Nephron (organoid): ENCODE measurements at regions not wholly inside any gene's neighbourhood (a gene's known extent, or its start where the extent isn't known, plus 50 kb on each side); places are given as distances from the start of the nearest gene placed in this dataset.

Experiments
- H3K27ac Mint-ChIP-seq, 3 experiments: 2 replicates each; pipeline ENCODE4 v1.8.0; 2020; ENCODE audit warnings: mixed read lengths in 3 of 3, mild to moderate bottlenecking in 2 of 3, moderate library complexity in 1 of 3
- H3K27me3 Mint-ChIP-seq: 2 replicates; pipeline ENCODE4 v1.8.0; 2021; ENCODE audit warnings: low read depth, mild to moderate bottlenecking, moderate library complexity, mixed read lengths
- H3K36me3 Mint-ChIP-seq: 2 replicates; pipeline ENCODE4 v1.8.0; 2020; ENCODE audit warnings: low read depth, mixed read lengths
- H3K4me1 Mint-ChIP-seq: 2 replicates; pipeline ENCODE4 v1.8.0; 2020; ENCODE audit warnings: mixed read lengths
- H3K4me3 Mint-ChIP-seq, 3 experiments: 2 replicates each; pipeline ENCODE4 v1.8.0; 2020; ENCODE audit warnings: mild to moderate bottlenecking in 3 of 3, mixed read lengths in 3 of 3, moderate library complexity in 2 of 3
- H3K9me3 Mint-ChIP-seq: 2 replicates; pipeline ENCODE4 v1.8.0; 2020; ENCODE audit warnings: mixed read lengths
- TF ChIP-seq, protein P1 (sequence below), 3 experiments: fragments of 200-600 bp; sonication (generic); IDR thresholded peaks; one replicate each; pipeline ENCODE4 v1.5.0; 2021; ENCODE audit warnings: antibody characterized with exemption in 3 of 3; ENCODE audit not compliant: unreplicated experiment in 3 of 3

DNA sequence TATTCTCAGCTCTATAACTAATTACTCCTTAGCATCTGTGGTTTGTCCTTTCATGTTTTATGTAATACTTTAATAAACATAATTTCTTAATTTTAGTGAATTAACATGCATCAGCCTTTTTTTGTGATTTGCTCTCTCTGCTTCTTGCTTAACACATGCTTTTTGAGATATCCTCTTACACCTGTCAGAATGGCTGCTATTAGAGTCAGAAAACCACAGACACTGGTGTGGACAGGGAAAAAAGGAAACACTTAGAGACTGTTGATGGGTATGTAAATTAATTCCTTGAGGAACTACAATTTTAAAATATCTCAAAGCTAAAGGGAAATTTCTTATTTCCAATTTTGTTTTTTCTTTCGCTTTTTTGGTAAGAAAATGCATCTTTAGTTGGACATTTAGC lies 549.0 kb downstream of the ZNF804A start:
- no peak overlapping the region for H3K4me3 Mint-ChIP-seq
- peaks cover 5% of the 10 kb centered on the region for H3K4me1 Mint-ChIP-seq
- no peaks in the 10 kb centered on the region for H3K36me3 Mint-ChIP-seq
- H3K27me3 Mint-ChIP-seq: no peaks in the 10 kb centered on the region
- TF ChIP-seq, protein P1, sequence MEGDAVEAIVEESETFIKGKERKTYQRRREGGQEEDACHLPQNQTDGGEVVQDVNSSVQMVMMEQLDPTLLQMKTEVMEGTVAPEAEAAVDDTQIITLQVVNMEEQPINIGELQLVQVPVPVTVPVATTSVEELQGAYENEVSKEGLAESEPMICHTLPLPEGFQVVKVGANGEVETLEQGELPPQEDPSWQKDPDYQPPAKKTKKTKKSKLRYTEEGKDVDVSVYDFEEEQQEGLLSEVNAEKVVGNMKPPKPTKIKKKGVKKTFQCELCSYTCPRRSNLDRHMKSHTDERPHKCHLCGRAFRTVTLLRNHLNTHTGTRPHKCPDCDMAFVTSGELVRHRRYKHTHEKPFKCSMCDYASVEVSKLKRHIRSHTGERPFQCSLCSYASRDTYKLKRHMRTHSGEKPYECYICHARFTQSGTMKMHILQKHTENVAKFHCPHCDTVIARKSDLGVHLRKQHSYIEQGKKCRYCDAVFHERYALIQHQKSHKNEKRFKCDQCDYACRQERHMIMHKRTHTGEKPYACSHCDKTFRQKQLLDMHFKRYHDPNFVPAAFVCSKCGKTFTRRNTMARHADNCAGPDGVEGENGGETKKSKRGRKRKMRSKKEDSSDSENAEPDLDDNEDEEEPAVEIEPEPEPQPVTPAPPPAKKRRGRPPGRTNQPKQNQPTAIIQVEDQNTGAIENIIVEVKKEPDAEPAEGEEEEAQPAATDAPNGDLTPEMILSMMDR (IDR thresholded peaks at IDR 0.05; ENCODE audit: unreplicated experiment in 3 of 3): no peak
- no peak overlapping the region for H3K27ac Mint-ChIP-seq
- H3K9me3 Mint-ChIP-seq: no peaks in the 10 kb centered on the region

DNA sequence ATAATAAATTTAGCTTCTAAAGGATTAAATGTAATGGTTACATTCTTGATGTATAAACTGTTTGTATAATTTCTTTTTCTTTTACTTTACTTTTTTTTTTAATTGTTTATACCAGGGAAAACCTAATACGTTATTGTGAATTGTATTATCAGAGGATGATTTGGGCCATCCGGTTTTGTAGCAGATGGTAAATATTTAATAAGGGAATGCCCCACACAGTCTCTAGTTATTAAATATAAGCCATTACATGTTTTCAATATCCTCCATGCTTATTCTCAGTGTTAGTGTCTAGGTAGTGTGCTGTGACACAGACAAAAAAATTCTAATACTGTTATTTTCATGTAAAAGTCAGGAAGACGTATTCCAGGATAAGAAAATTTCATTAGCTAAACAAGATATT lies 553.9 kb downstream of the ZNF804A start:
- H3K4me1 Mint-ChIP-seq: no peaks in the 10 kb centered on the region
- H3K36me3 Mint-ChIP-seq: no peaks in the 10 kb centered on the region
- H3K4me3 Mint-ChIP-seq: no peak overlapping the region
- no peaks in the 10 kb centered on the region for H3K9me3 Mint-ChIP-seq
- no peak overlapping the region for H3K27ac Mint-ChIP-seq
- peaks cover 4% of the 10 kb centered on the region for H3K27me3 Mint-ChIP-seq
- TF ChIP-seq, protein P1 (IDR thresholded peaks at IDR 0.05; ENCODE audit: unreplicated experiment in 3 of 3): no peak

DNA sequence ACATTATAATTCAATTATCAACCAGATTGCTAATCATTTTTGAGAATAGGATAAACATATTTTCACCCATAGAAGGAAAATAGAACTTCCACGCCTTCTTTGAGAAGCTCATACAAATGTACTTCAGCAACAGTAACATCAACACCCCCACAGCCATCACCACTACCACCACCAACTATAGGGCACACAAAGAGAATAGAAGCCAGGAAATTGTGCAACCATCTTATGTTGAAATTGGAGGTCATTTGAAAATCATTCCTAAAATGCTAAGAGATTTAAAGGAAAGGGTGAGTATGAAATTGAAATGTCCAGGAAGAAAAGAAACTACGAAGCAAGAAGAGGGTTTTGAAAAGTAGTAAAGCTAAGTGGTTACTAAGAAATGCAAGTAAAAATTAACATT lies 563.4 kb downstream of the ZNF804A start:
- Mint-ChIP-seq H3K27ac (no peak overlapping the region), H3K36me3 (no peaks in the 10 kb centered on the region), H3K4me3 (no peak overlapping the region), H3K27me3 (no peaks in the 10 kb centered on the region), H3K9me3 (peaks cover 4% of the 10 kb centered on the region), H3K4me1 (no peaks in the 10 kb centered on the region)
- TF ChIP-seq, protein P1 (IDR thresholded peaks at IDR 0.05; ENCODE audit: unreplicated experiment in 3 of 3): no peak

DNA sequence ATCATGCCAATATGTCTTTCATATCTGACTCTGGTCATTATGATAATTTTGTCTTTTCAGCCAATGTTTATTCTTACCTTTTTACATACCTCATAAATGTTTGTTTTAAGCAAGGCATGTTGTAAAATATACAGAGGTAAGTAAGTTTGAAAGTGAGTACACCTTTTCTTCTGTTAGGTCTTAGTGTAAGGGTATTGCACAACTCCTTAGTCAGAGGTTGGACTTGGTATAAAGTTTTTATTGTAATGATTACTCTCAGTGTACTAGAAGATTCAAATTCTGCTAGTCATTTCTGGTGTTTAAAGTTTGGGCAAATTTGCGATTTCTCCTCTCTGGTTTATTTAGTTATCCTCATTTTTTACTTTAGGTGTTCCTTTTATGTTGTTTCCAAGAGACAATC lies 564.3 kb upstream of the FSIP2 start:
- H3K27ac Mint-ChIP-seq: no peak overlapping the region
- no peaks in the 10 kb centered on the region for H3K27me3 Mint-ChIP-seq
- TF ChIP-seq, protein P1 (IDR thresholded peaks at IDR 0.05; ENCODE audit: unreplicated experiment in 3 of 3): no peak
- no peaks in the 10 kb centered on the region for H3K4me1 Mint-ChIP-seq
- H3K36me3 Mint-ChIP-seq: no peaks in the 10 kb centered on the region
- H3K9me3 Mint-ChIP-seq: no peaks in the 10 kb centered on the region
- no peak overlapping the region for H3K4me3 Mint-ChIP-seq

DNA sequence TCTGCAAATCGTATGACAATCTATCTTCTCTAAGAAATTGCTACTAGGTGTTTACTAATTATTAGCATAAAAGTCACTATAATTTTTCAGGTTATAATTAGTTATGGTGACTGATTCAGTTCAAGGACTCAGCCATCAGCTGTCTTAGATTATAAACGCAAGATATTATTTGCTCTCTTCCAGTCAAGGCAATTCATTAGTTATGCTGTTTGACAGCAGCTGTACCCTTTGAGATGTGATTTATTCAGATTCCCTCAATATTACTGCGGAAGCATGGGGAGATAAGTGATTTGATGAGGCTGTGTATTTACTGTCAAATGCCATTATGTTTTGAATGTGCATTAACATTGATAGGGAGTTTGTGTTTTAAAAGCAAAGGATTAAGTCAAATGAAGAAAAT lies 558.9 kb upstream of the FSIP2 start:
- Mint-ChIP-seq H3K4me1 (peaks cover 5% of the 10 kb centered on the region), H3K4me3 (no peak overlapping the region), H3K9me3 (no peaks in the 10 kb centered on the region), H3K36me3 (no peaks in the 10 kb centered on the region), H3K27ac (no peak overlapping the region), H3K27me3 (no peaks in the 10 kb centered on the region)
- TF ChIP-seq, protein P1 (IDR thresholded peaks at IDR 0.05; ENCODE audit: unreplicated experiment in 3 of 3): no peak

DNA sequence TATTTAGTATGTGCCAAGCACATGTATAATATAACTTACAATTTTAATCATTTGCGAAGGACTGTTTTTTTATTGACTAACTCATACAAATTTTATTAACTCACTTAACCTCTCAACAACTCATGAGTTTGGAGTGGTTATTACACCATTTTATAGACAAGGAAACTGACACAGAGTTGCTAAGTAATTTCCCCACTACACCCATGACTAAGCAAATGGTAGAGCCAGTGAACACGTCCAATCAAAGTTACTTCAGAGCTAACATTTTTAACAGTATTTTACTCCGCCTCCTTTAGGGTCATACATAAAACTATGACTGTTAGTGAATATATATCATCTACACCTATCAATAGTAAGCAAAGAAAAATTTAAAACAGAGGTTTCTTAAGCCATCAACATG lies 556.7 kb upstream of the FSIP2 start:
- peaks cover 5% of the 10 kb centered on the region for H3K4me1 Mint-ChIP-seq
- no peaks in the 10 kb centered on the region for H3K9me3 Mint-ChIP-seq
- H3K36me3 Mint-ChIP-seq: no peaks in the 10 kb centered on the region
- no peak overlapping the region for H3K4me3 Mint-ChIP-seq
- H3K27ac Mint-ChIP-seq: no peak overlapping the region
- no peaks in the 10 kb centered on the region for H3K27me3 Mint-ChIP-seq
- TF ChIP-seq, protein P1 (IDR thresholded peaks at IDR 0.05; ENCODE audit: unreplicated experiment in 3 of 3): no peak
